HFF-Myc (cell line): ENCODE measurements at regions not wholly inside any gene's neighbourhood (a gene's known extent, or its start where the extent isn't known, plus 50 kb on each side); places are given as distances from the start of the nearest gene placed in this dataset.

Experiments
- DNase-seq: peaks from one replicate; pipeline ENCODE4 v3.0.0-alpha.2; 2011; ENCODE audit warnings: low read depth; ENCODE audit errors: extremely low read depth
- H3K4me3 ChIP-seq: replicated peaks from 2 replicates; pipeline ENCODE4 v1.5.1; 2011; ENCODE audit warnings: low read depth, mild to moderate bottlenecking, control low read depth, low read length
- TF ChIP-seq, protein P1 (sequence below): IDR thresholded peaks from 2 replicates; pipeline ENCODE4 v1.5.1; 2012; ENCODE audit warnings: mild to moderate bottlenecking, low read depth, low read length, control low read depth; ENCODE audit errors: missing control alignments

GRCh38 chr18:24934258-24934932 is 417.6 kb downstream of the ZNF521 start:
- no peak for DNase-seq
- H3K4me3 ChIP-seq = no peak overlapping the region
- TF ChIP-seq, protein P1, sequence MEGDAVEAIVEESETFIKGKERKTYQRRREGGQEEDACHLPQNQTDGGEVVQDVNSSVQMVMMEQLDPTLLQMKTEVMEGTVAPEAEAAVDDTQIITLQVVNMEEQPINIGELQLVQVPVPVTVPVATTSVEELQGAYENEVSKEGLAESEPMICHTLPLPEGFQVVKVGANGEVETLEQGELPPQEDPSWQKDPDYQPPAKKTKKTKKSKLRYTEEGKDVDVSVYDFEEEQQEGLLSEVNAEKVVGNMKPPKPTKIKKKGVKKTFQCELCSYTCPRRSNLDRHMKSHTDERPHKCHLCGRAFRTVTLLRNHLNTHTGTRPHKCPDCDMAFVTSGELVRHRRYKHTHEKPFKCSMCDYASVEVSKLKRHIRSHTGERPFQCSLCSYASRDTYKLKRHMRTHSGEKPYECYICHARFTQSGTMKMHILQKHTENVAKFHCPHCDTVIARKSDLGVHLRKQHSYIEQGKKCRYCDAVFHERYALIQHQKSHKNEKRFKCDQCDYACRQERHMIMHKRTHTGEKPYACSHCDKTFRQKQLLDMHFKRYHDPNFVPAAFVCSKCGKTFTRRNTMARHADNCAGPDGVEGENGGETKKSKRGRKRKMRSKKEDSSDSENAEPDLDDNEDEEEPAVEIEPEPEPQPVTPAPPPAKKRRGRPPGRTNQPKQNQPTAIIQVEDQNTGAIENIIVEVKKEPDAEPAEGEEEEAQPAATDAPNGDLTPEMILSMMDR = no peak

DNA sequence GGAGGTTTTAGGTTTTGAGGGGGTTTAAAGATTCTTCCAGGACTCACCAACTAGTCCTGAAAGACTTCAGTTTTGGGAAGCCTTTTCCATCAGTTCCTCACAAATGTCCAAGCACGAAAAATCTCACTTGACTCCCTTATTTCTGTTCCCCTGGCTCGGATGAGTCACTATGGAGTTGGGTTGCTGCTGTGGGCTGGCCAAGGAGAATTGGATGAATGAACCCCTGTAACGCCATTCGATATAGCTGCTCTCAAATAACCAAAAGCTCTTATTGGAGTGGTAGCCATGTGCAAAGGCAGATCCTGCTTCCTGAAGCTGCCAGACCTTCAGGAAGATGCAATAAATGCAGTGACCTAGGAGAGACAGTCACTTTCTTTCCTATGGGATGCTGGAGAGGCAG is 417.0 kb downstream of the ZNF521 start:
- H3K4me3 ChIP-seq = no peak overlapping the region
- no peak for DNase-seq
- TF ChIP-seq, protein P1 = no peak

DNA sequence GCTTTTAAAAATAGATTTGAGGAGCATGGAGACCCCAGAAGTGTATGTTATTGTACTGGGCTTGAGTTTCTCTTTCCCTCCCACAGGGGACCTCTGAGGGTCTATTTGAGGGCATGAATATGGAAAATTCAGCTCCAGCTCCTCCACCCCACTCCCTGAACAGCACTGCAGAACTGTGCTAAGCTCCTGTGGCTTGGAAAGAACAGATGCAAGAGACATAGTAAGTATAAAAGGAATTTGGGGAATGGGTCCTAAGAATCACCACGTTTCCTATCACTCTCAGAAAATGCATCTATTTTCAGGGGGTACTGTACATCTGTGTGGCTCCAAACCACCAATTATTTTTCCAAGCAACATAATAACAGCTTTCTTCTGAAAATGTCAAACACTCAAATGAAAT is 416.1 kb downstream of the ZNF521 start:
- DNase-seq = no peak
- TF ChIP-seq, protein P1 = no peak
- no peak overlapping the region for H3K4me3 ChIP-seq

DNA sequence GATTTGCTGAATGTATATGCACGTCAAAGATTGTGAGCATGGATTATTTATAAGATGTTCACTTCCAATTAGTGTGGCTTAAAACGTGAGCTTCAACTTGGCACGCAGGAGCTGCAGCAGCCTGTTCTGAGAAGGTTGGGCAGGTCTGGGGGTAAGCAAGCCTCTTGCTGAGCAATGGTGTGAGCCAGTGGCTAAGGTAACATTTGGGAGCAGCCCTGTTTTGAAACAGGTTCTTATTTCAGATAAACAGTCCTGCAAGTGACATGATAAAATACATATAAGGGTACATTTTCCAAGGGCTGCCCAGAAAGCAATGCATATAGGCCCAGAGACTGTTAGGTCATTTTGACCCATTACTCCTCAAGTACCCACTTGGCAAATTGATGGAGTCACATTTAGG is 415.3 kb downstream of the ZNF521 start:
- DNase-seq = no peak
- no peak overlapping the region for H3K4me3 ChIP-seq
- TF ChIP-seq, protein P1 = no peak

DNA sequence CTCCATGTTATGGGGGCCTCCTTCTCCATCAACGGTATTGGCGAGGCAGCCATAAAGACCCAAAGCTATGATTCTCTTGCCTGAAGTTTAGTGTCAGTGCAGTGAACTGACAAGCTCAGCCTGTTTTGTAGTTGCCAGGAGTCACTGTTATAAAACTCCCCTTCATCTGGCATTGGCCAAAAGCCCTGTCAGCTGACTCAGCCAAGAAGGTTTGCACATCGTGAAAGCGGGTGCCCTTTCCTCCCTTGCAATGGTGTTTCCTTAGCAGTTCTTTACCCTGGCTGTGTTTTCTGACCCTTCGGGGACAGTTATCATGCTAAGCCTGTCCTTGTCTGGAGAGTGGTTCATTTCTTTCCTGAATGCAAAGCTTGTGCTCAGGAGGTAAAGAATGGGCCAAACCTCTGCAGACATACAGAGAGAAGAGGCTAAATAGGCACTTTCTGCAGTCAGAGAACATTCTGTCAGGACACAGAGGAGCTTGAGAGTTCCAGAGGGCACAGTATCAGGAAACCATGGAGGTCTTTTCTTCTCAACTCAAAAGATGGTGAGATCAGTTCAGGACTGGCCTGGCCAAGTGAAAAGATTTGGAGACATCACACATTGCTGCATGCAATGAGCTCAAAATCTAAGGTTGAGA is 414.2 kb downstream of the ZNF521 start:
- no peak overlapping the region for H3K4me3 ChIP-seq

DNA sequence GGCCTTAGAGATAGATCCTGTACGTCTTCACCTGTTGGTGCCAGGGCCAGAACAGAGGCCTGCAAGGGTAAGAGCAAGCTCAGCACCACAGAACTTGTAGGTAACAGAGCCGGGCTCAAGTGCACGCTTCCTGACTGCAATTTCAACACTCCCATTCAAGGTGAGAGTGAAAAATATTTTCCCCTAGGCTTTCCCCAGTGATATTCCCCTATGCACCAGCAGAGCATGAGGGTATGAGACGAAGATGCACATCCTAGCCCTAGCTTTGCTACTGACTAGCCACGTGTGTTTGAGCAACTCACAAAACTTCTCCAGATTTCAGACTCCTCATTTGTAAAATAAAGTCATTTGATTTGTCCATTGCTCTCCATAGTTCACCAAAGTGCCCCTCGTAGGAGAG is 411.6 kb downstream of the ZNF521 start:
- no peak for DNase-seq
- TF ChIP-seq, protein P1 = no peak
- no peak overlapping the region for H3K4me3 ChIP-seq

More for the DNA sequence above, 414.2 kb downstream of the ZNF521 start:
- no peak for DNase-seq
- TF ChIP-seq, protein P1 = no peak
